Occipital lobe (tissue), 1 donor: ENCODE measurements at regions not wholly inside any gene's neighbourhood (a gene's known extent, or its start where the extent isn't known, plus 50 kb on each side); places are given as distances from the start of the nearest gene placed in this dataset.
"Not testable (repeated sequence)": the region's sequence is repeated elsewhere in the genome, so short reads cannot be mapped to it uniquely, and the experiment has no call there.

Experiments used
- DNase-seq: peaks from one replicate; lab custom pipeline; 2025; lab: John Stamatoyannopoulos, UW

GRCh38 chr5:98109561-98110006 is 663.9 kb upstream of the RGMB start:
- DNase-seq = no peak

- DNase-seq = no peak
Observed at GRCh38 chr5:98110282-98110691, 663.2 kb upstream of the RGMB start.

GRCh38 chr5:98110791-98111190 is 662.7 kb upstream of the RGMB start:
- no peak for DNase-seq

GRCh38 chr5:98111686-98112085 is 661.8 kb upstream of the RGMB start:
- no peak for DNase-seq

GRCh38 chr5:98121036-98121936 is 652.2 kb upstream of the RGMB start:
- no peak for DNase-seq

GRCh38 chr5:98128271-98128670 is 645.2 kb upstream of the RGMB start:
- DNase-seq = no peak

GRCh38 chr5:98128846-98129245 is 644.6 kb upstream of the RGMB start:
- DNase-seq = no peak

- DNase-seq = no peak
Observed at GRCh38 chr5:98130261-98131035, 643.0 kb upstream of the RGMB start.

GRCh38 chr5:98144116-98144515 is 629.3 kb upstream of the RGMB start:
- DNase-seq = no peak

- DNase-seq = no peak
Observed at GRCh38 chr5:98144710-98145109, 628.8 kb upstream of the RGMB start.

GRCh38 chr5:98157368-98157767 is 616.1 kb upstream of the RGMB start:
- DNase-seq = no peak

GRCh38 chr5:98158440-98158839 is 615.0 kb upstream of the RGMB start:
- no peak for DNase-seq

- no peak for DNase-seq
Observed at GRCh38 chr5:98163796-98164493, 609.5 kb upstream of the RGMB start.

GRCh38 chr5:98168871-98169270 is 604.6 kb upstream of the RGMB start:
- DNase-seq = no peak

- DNase-seq = no peak
Observed at GRCh38 chr5:98170994-98171393, 602.5 kb upstream of the RGMB start.

- no peak for DNase-seq
Observed at GRCh38 chr5:98173334-98173733, 600.1 kb upstream of the RGMB start.

- DNase-seq = no peak
Observed at GRCh38 chr5:98175474-98175873, 598.0 kb upstream of the RGMB start.

- DNase-seq = no peak
Observed at GRCh38 chr5:98179791-98180755, 593.4 kb upstream of the RGMB start.

- DNase-seq = no peak
Observed at GRCh38 chr5:98186128-98186527, 587.3 kb upstream of the RGMB start.

- DNase-seq = no peak
Observed at GRCh38 chr5:98187945-98188344, 585.5 kb upstream of the RGMB start.

- not testable (repeated sequence) for DNase-seq
Observed at GRCh38 chr5:98190344-98190743, 583.1 kb upstream of the RGMB start.
